B cell (primary cell): ENCODE measurements at regions not wholly inside any gene's neighbourhood (a gene's known extent, or its start where the extent isn't known, plus 50 kb on each side); places are given as distances from the start of the nearest gene placed in this dataset.

ENCODE experiments used
- ATAC-seq: fragments of 200-7000 bp; cut with Tn5 transposase; one replicate; pipeline ENCODE4 v1.10.0; 2021; ENCODE audit warnings: low read depth, mild to moderate bottlenecking, moderate number of reproducible peaks, moderate library complexity
- CTCF ChIA-PET: fragments of 350-600 bp; sonication (Branson Sonifier 250); formaldehyde crosslinking; loops from one replicate; lab custom pipeline; 2021; ENCODE audit warnings: antibody characterized with exemption, inconsistent platforms; lab: Charles Lee
- POLR2A ChIA-PET: fragments of 350-600 bp; sonication (Branson Sonifier 250); formaldehyde crosslinking; loops from one replicate; lab custom pipeline; 2021; ENCODE audit warnings: antibody characterized with exemption; lab: Charles Lee
- DNase-seq: peaks from one replicate; pipeline ENCODE4 v3.0.0; 2013
- H2AFZ ChIP-seq: 2 replicates; pipeline ENCODE4 v1.6.1; 2012; ENCODE audit warnings: mild to moderate bottlenecking, low read depth, low read length; ENCODE audit not compliant: insufficient read depth, poor library complexity, severe bottlenecking
- H3K27ac ChIP-seq, 2 donors: 1 replicate in 1 of 2; 2 replicates in 1 of 2; pipeline ENCODE4 v1.5.1; 2012 to 2013; ENCODE audit warnings: low read length in 2 of 2, mild to moderate bottlenecking in 2 of 2, moderate library complexity in 1 of 2
- H3K27me3 ChIP-seq, 4 experiments: fragments of 200-600 bp in 1 of 4; sonication (generic) in 1 of 4; replicated peaks in 1 of 4; 1 replicate in 2 of 4; 2 replicates in 2 of 4; pipeline versions ENCODE4 v1.6.1 to v1.7.0; 2013 to 2016; ENCODE audit warnings: low read length in 3 of 4, mild to moderate bottlenecking in 2 of 4, mixed read lengths in 1 of 4, moderate library complexity in 1 of 4; ENCODE audit not compliant: insufficient read depth in 4 of 4, control insufficient read depth in 3 of 4; ENCODE audit errors: control extremely low read depth in 1 of 4
- H3K36me3 ChIP-seq, 2 experiments: replicated peaks in 1 of 2; 1 replicate in 1 of 2; 2 replicates in 1 of 2; pipeline versions ENCODE4 v1.6.1 to v1.7.1; 2013; ENCODE audit warnings: low read length in 1 of 2; ENCODE audit not compliant: insufficient read depth in 2 of 2, control insufficient read depth in 1 of 2; ENCODE audit errors: control extremely low read depth in 1 of 2, extremely low read depth in 1 of 2
- H3K4me1 ChIP-seq, 2 donors: fragments of 200-600 bp in 1 of 2; sonication (generic) in 1 of 2; 1 replicate in 1 of 2; 2 replicates in 1 of 2; pipeline versions ENCODE4 v1.5.1 to v1.6.1; 2013 to 2017; ENCODE audit warnings: low read length in 2 of 2; ENCODE audit not compliant: control insufficient read depth in 2 of 2, insufficient read depth in 2 of 2
- H3K4me2 ChIP-seq: replicated peaks from 2 replicates; pipeline ENCODE3; 2012; ENCODE audit warnings: mild to moderate bottlenecking, low read depth, low read length; ENCODE audit not compliant: poor library complexity, severe bottlenecking
- H3K4me3 ChIP-seq, 5 experiments: fragments of 200-600 bp in 1 of 5; sonication (generic) in 1 of 5; 1 replicate in 3 of 5; 2 replicates in 2 of 5; pipeline versions ENCODE4 v1.5.1 to v1.7.0; 2011 to 2016; ENCODE audit warnings: low read length in 4 of 5, mild to moderate bottlenecking in 4 of 5, low read depth in 2 of 5, control low read depth in 1 of 5, moderate library complexity in 1 of 5; ENCODE audit not compliant: insufficient read depth in 1 of 5; ENCODE audit errors: control extremely low read depth in 1 of 5, extremely low read depth in 1 of 5
- H3K79me2 ChIP-seq: fragments of 200-600 bp; sonication (generic); one replicate; pipeline ENCODE4 v1.6.0; 2016; ENCODE audit warnings: low read length; ENCODE audit not compliant: control insufficient read depth, insufficient read depth
- H3K9ac ChIP-seq: fragments of 200-600 bp; sonication (generic); 2 replicates; pipeline ENCODE4 v1.6.1; 2017; ENCODE audit warnings: mild to moderate bottlenecking, low read length, moderate library complexity
- H3K9me3 ChIP-seq, 3 donors: one replicate each; pipeline versions ENCODE4 v1.6.1 to v1.7.1; 2013; ENCODE audit warnings: low read length in 2 of 3; ENCODE audit not compliant: control insufficient read depth in 2 of 3, insufficient read depth in 1 of 3; ENCODE audit errors: control extremely low read depth in 1 of 3
- H4K20me1 ChIP-seq: 2 replicates; pipeline ENCODE4 v1.6.0; 2012; ENCODE audit warnings: mild to moderate bottlenecking, low read length; ENCODE audit not compliant: insufficient read depth, control insufficient read depth, poor library complexity, severe bottlenecking
- H3K27ac Mint-ChIP-seq: one replicate; pipeline ENCODE4 v1.8.0; 2021; ENCODE audit warnings: mixed read lengths
- H3K27me3 Mint-ChIP-seq: one replicate; pipeline ENCODE4 v1.8.0; 2021; ENCODE audit warnings: mixed read lengths
- H3K4me1 Mint-ChIP-seq: one replicate; pipeline ENCODE4 v1.8.0; 2021; ENCODE audit warnings: mixed read lengths
- H3K4me3 Mint-ChIP-seq: one replicate; pipeline ENCODE4 v1.8.0; 2021; ENCODE audit warnings: mixed read lengths
- H3K9me3 Mint-ChIP-seq: one replicate; pipeline ENCODE4 v1.8.0; 2022; ENCODE audit warnings: mixed read lengths; ENCODE audit not compliant: insufficient read depth
- EZH2 ChIP-seq: IDR thresholded peaks from 2 replicates; pipeline ENCODE4 v1.6.1; 2012; ENCODE audit warnings: borderline replicate concordance, low read depth, mild to moderate bottlenecking, moderate library complexity, low read length; ENCODE audit not compliant: insufficient read depth, poor library complexity, severe bottlenecking
- WGBS: methylation state at CpG from one replicate; pipeline ENCODE4 v1.1.5; 2013; ENCODE audit warnings: missing lambda C conversion rate; ENCODE audit not compliant: insufficient coverage; 5-methylcytosine and 5-hydroxymethylcytosine counted together
- intact Hi-C: fragments of 100-400 bp; cut with micrococcal nuclease; formaldehyde crosslinking; loops from one replicate; pipeline ENCODE4 v1.10.0; 2022
- TF ChIP-seq, protein P1 (sequence below): fragments of 200-600 bp; IDR thresholded peaks from one replicate; pipeline ENCODE4 v1.8.0; 2022; ENCODE audit warnings: antibody characterized with exemption, mild to moderate bottlenecking

- CTCF ChIA-PET, result no interaction called here
- no peak overlapping the region for H3K9ac ChIP-seq
- ATAC-seq (no peak), DNase-seq (no peak)
- H3K79me2 ChIP-seq, result no peaks in the 10 kb centered on the region
- no peak overlapping the region for H3K27ac ChIP-seq
- no peak overlapping the region for H3K4me3 Mint-ChIP-seq
- H3K9me3 ChIP-seq, result peaks cover 0 to 12% (median 0%) of the 10 kb centered on the region in 3 donors
- no peak overlapping the region for H2AFZ ChIP-seq
- H3K27me3 Mint-ChIP-seq, result no peaks in the 10 kb centered on the region
- intact Hi-C loops, result no loop called here
- WGBS, result 91% methylated on average over 10 of the region's 15 CpGs
- TF ChIP-seq, protein P1, sequence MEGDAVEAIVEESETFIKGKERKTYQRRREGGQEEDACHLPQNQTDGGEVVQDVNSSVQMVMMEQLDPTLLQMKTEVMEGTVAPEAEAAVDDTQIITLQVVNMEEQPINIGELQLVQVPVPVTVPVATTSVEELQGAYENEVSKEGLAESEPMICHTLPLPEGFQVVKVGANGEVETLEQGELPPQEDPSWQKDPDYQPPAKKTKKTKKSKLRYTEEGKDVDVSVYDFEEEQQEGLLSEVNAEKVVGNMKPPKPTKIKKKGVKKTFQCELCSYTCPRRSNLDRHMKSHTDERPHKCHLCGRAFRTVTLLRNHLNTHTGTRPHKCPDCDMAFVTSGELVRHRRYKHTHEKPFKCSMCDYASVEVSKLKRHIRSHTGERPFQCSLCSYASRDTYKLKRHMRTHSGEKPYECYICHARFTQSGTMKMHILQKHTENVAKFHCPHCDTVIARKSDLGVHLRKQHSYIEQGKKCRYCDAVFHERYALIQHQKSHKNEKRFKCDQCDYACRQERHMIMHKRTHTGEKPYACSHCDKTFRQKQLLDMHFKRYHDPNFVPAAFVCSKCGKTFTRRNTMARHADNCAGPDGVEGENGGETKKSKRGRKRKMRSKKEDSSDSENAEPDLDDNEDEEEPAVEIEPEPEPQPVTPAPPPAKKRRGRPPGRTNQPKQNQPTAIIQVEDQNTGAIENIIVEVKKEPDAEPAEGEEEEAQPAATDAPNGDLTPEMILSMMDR, result no peak
- TF ChIP-seq EZH2, result no peak
- H3K4me2 ChIP-seq, result no peak overlapping the region
- peaks cover 2% of the 10 kb centered on the region for H3K9me3 Mint-ChIP-seq
- POLR2A ChIA-PET, result no interaction called here
- no peaks in the 10 kb centered on the region for H3K27me3 ChIP-seq
- H3K27ac Mint-ChIP-seq, result no peak overlapping the region
- no peaks in the 10 kb centered on the region for H4K20me1 ChIP-seq
- no peaks in the 10 kb centered on the region for H3K36me3 ChIP-seq
- H3K4me1 ChIP-seq, result no peaks in the 10 kb centered on the region
- no peak overlapping the region for H3K4me3 ChIP-seq
- no peaks in the 10 kb centered on the region for H3K4me1 Mint-ChIP-seq
These were observed 331.0 kb upstream of the PCDH10 start for GRCh38 chr4:132818091-132818490.

DNA sequence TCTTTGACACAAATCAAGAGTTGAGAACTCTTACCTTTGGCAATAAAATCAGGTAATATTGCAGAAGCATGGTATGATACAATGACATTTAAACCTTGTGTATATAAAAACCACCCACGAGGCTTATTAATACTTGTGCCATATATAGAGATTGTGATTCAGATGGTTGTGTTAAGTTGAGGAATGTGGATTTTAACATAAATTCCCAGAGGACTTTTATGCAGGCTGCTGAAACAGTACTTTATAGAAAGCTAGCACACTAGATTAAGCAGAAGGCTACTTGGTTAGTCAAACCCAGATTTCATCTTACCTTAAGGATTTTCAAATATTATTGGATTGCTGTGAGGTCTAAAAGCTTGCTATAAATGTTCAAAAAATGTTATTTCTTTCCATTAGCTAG, 325.7 kb upstream of the PCDH10 start:
- no peak overlapping the region for H3K4me3 Mint-ChIP-seq
- H3K9me3 Mint-ChIP-seq, result peaks cover 2% of the 10 kb centered on the region
- ChIA-PET CTCF (no interaction called here), POLR2A (no interaction called here)
- Histone ChIP-seq H2AFZ (no peak overlapping the region), H4K20me1 (no peaks in the 10 kb centered on the region), H3K27me3 (no peaks in the 10 kb centered on the region), H3K4me2 (no peak overlapping the region), H3K79me2 (no peaks in the 10 kb centered on the region), H3K9ac (no peak overlapping the region), H3K9me3 (no peaks in the 10 kb centered on the region), H3K36me3 (no peaks in the 10 kb centered on the region), H3K4me3 (no peak overlapping the region), H3K27ac (no peak overlapping the region), H3K4me1 (no peaks in the 10 kb centered on the region)
- no peaks in the 10 kb centered on the region for H3K4me1 Mint-ChIP-seq
- H3K27me3 Mint-ChIP-seq, result no peaks in the 10 kb centered on the region
- no CpG with 5 or more reads among the region's 1 CpG for WGBS
- intact Hi-C loops, result no loop called here
- no peak for ATAC-seq
- TF ChIP-seq, protein P1, result no peak
- TF ChIP-seq EZH2, result no peak
- H3K27ac Mint-ChIP-seq, result no peak overlapping the region
- DNase-seq, result no peak
